ENCODE measurements at regions not wholly inside any gene's neighbourhood (a gene's known extent, or its start where the extent isn't known, plus 50 kb on each side); places are given as distances from the start of the nearest gene placed in this dataset.

GRCh38 chr1:167168424-167168823 is 52.3 kb upstream of the POU2F1 start:
- Histone ChIP-seq H3K4me2 (ENCODE audit: low read depth, low read length, poor library complexity, severe bottlenecking) (no peak overlapping the region), H4K20me1 (ENCODE audit: insufficient read depth, low read depth, low read length) (no peaks in the 10 kb centered on the region), H3K27ac (ENCODE audit: low read length) (no peak overlapping the region), H3K9me2 (replicated peaks; ENCODE audit: insufficient read depth, low read length) (no peaks in the 10 kb centered on the region), H3K4me1 (ENCODE audit: low read length) (no peaks in the 10 kb centered on the region), H3K4me3 (ENCODE audit: low read length) (no peak overlapping the region), H3K36me3 (ENCODE audit: insufficient read depth, low read length) (no peaks in the 10 kb centered on the region), H3K9ac (ENCODE audit: low read length) (no peak overlapping the region), H3K9me3 (ENCODE audit: low read length) (no peaks in the 10 kb centered on the region), H3K79me2 (ENCODE audit: low read length) (no peaks in the 10 kb centered on the region), H2AFZ (ENCODE audit: low read length) (no peak overlapping the region), H3K27me3 (ENCODE audit: low read length) (no peaks in the 10 kb centered on the region)
- peak; percentile 31 for DNase-seq

DNA sequence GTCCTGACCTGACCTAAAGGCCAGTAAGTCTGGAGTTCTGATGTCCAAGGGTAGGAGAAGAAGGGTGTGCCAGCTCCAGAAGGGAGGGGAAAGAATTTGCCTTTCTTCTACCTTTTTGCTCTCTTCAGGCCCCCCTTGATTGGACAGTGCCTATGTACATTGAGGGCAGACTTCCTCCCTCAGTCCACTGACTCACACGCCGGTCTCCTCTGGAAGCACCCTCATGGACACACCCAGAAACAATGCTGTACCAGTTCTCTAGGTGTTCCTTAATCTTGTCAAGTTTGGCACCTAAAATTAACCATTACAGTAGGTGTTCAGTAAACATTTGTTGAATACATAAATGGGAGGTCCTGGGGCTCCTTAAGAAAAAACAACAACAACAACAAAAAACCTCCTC is 51.0 kb upstream of the POU2F1 start:
- Histone ChIP-seq H4K20me1 (ENCODE audit: insufficient read depth, low read depth, low read length) (no peaks in the 10 kb centered on the region), H3K4me2 (ENCODE audit: low read depth, low read length, poor library complexity, severe bottlenecking) (no peak overlapping the region), H3K4me1 (ENCODE audit: low read length) (no peaks in the 10 kb centered on the region), H2AFZ (ENCODE audit: low read length) (no peak overlapping the region), H3K9me2 (replicated peaks; ENCODE audit: insufficient read depth, low read length) (no peaks in the 10 kb centered on the region), H3K9ac (ENCODE audit: low read length) (no peak overlapping the region), H3K36me3 (ENCODE audit: insufficient read depth, low read length) (no peaks in the 10 kb centered on the region), H3K79me2 (ENCODE audit: low read length) (no peaks in the 10 kb centered on the region), H3K27me3 (ENCODE audit: low read length) (no peaks in the 10 kb centered on the region), H3K4me3 (ENCODE audit: low read length) (no peak overlapping the region), H3K9me3 (ENCODE audit: low read length) (no peaks in the 10 kb centered on the region), H3K27ac (ENCODE audit: low read length) (no peak overlapping the region)
- no peak for DNase-seq
